ENCODE measurements at regions not wholly inside any gene's neighbourhood (a gene's known extent, or its start where the extent isn't known, plus 50 kb on each side); places are given as distances from the start of the nearest gene placed in this dataset.

GRCh38 chr15:68871507-68871906, 50.8 kb upstream of the ANP32A start:
- DNase-seq, result no peak

- no peak for DNase-seq
Measured at GRCh38 chr15:68874788-68875187, 54.1 kb upstream of the ANP32A start.

DNA sequence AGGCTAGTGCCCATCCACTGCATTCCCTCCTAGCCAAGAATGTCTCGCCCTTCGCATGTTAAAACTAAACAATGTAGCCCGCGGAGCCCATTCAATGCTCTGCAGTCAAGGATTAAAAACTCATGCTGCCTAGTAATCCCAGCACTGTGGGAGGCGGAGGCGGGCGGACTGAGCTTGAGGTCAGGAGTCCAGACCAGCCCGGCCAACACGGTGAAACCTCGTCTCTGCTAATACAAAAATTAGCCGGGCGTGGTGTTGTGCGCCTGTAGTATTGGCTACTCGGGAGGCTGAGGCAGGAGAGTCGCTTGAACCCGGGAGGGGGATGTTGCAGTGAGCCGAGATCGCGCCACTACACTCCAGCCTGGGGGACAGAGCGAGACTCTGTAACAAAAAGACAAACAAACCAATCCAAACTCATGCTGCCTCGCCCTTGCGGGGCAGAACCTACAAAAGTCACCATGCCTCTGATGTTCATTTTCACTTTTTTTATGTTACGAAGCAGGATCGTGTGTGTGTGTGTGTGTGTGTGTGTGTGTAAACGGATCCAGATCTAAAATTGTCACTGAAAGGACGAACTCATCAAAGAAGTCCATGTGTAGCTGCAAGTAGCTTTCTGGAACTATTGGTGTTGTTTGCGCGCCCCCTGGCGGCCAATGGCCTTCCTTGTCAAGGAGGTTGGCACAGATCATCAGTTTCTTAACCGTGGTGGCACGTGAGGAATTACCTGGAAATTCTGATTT, 54.8 kb upstream of the SPESP1 start:
- DNase-seq, result peak; percentile 85

DNA sequence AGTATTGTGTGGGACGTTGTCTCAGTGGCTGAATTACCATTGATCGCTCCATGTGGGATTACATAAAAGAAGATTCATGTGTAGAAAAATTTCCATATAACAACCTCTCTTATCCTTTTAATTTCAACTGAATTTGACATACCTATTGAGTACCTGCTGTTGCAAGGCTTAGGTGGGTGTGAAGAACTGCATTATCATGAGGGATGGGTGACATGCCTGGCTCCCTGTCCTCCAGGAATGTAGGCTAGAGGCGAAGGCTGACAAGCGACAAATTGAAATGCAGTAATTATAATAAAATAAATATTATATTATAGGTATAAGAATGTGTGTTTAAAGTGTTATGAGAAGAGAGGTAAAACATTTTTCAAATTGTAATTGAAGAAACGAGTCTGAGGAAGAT, 52.7 kb upstream of the SPESP1 start:
- DNase-seq, result no peak

GRCh38 chr15:68880382-68880781, 49.9 kb upstream of the SPESP1 start:
- no peak for DNase-seq
